SK-N-SH treated with all-trans-retinoic acid at 6 μM for 48 hours (cell line): ENCODE measurements at regions not wholly inside any gene's neighbourhood (a gene's known extent, or its start where the extent isn't known, plus 50 kb on each side); places are given as distances from the start of the nearest gene placed in this dataset.
"Not testable (repeated sequence)": the region's sequence is repeated elsewhere in the genome, so short reads cannot be mapped to it uniquely, and the experiment has no call there.

Source experiments
- ATAC-seq: fragments of 200-7000 bp; cut with Tn5 transposase; 3 replicates; pipeline ENCODE4 v1.9.1; 2020; ENCODE audit warnings: mild to moderate bottlenecking, moderate library complexity
- ARNTL ChIP-seq: fragments of 450-650 bp; formaldehyde crosslinking; IDR thresholded peaks from 2 replicates; pipeline ENCODE4 v1.5.0; 2020; ENCODE audit warnings: low read depth, mild to moderate bottlenecking, moderate library complexity, borderline replicate concordance
- BACH2 ChIP-seq: fragments of 250-450 bp; sonication (Bioruptor Pico); IDR thresholded peaks from 2 replicates; pipeline ENCODE4 v1.9.0; 2021; ENCODE audit warnings: mild to moderate bottlenecking, borderline replicate concordance
- CREB5 ChIP-seq: fragments of 250-450 bp; sonication (Bioruptor Pico); IDR thresholded peaks from 2 replicates; pipeline ENCODE4 v1.5.1; 2020; ENCODE audit warnings: low read depth, mild to moderate bottlenecking, moderate library complexity
- CSDC2 ChIP-seq: fragments of 250-450 bp; sonication (Bioruptor Pico); IDR thresholded peaks from 2 replicates; pipeline ENCODE4 v1.5.0; 2020; ENCODE audit warnings: mild to moderate bottlenecking, moderate library complexity
- CSRNP3 ChIP-seq: fragments of 250-450 bp; sonication (Bioruptor Pico); IDR thresholded peaks from 2 replicates; pipeline ENCODE4 v1.5.1; 2021; ENCODE audit warnings: mild to moderate bottlenecking, moderate library complexity
- ESRRG ChIP-seq: fragments of 250-450 bp; sonication (Bioruptor Pico); IDR thresholded peaks from 2 replicates; pipeline ENCODE4 v1.6.1; 2021; ENCODE audit warnings: mild to moderate bottlenecking
- GLIS3 ChIP-seq: fragments of 250-450 bp; sonication (Bioruptor Pico); IDR thresholded peaks from 2 replicates; pipeline ENCODE4 v1.5.0; 2020; ENCODE audit warnings: mild to moderate bottlenecking, moderate library complexity
- ISL1 ChIP-seq: fragments of 250-450 bp; sonication (Bioruptor Pico); IDR thresholded peaks from 2 replicates; pipeline ENCODE4 v2.1.2; 2022; ENCODE audit warnings: mild to moderate bottlenecking, moderate library complexity
- OSR1 ChIP-seq: fragments of 250-450 bp; sonication (Bioruptor Pico); IDR thresholded peaks from 2 replicates; pipeline ENCODE4 v1.8.0; 2022; ENCODE audit warnings: moderate library complexity, mild to moderate bottlenecking, inconsistent platforms
- PATZ1 ChIP-seq: fragments of 250-450 bp; sonication (Bioruptor Pico); IDR thresholded peaks from 2 replicates; pipeline ENCODE4 v1.8.0; 2020; ENCODE audit warnings: mild to moderate bottlenecking, moderate library complexity, borderline replicate concordance
- PPARA ChIP-seq: fragments of 250-450 bp; sonication (Bioruptor Pico); IDR thresholded peaks from 2 replicates; pipeline ENCODE4 v1.5.0; 2020; ENCODE audit warnings: mild to moderate bottlenecking, borderline replicate concordance
- RARB ChIP-seq: fragments of 250-450 bp; sonication (Bioruptor Pico); IDR thresholded peaks from 2 replicates; pipeline ENCODE4 v1.8.0; 2021; ENCODE audit warnings: mild to moderate bottlenecking, moderate library complexity
- SNAI2 ChIP-seq: fragments of 250-450 bp; sonication (Bioruptor Pico); IDR thresholded peaks from 2 replicates; pipeline ENCODE4 v1.5.0; 2020; ENCODE audit warnings: mild to moderate bottlenecking, moderate library complexity
- TCF4 ChIP-seq: fragments of 250-450 bp; sonication (Bioruptor Pico); IDR thresholded peaks from 2 replicates; pipeline ENCODE4 v1.8.0; 2021; ENCODE audit warnings: mild to moderate bottlenecking, moderate library complexity, borderline replicate concordance
- TSHZ2 ChIP-seq: fragments of 250-450 bp; sonication (Bioruptor Pico); IDR thresholded peaks from 2 replicates; pipeline ENCODE4 v1.5.0; 2020; ENCODE audit warnings: mild to moderate bottlenecking, moderate library complexity
- ZC3H10 ChIP-seq: fragments of 250-450 bp; sonication (Bioruptor Pico); IDR thresholded peaks from 2 replicates; pipeline ENCODE4 v1.5.1; 2021; ENCODE audit warnings: mild to moderate bottlenecking, moderate library complexity
- ZFP3 ChIP-seq: fragments of 250-450 bp; sonication (Bioruptor Pico); IDR thresholded peaks from 2 replicates; pipeline ENCODE4 v1.5.0; 2020; ENCODE audit warnings: mild to moderate bottlenecking, moderate library complexity
- ZFP30 ChIP-seq: fragments of 450-650 bp; formaldehyde crosslinking; IDR thresholded peaks from 2 replicates; pipeline ENCODE4 v1.5.0; 2022; ENCODE audit warnings: mild to moderate bottlenecking, moderate library complexity
- ZNF70 ChIP-seq: fragments of 450-650 bp; formaldehyde crosslinking; IDR thresholded peaks from 2 replicates; pipeline ENCODE4 v1.5.0; 2020; ENCODE audit warnings: mild to moderate bottlenecking, moderate library complexity
- ZNF8 ChIP-seq: fragments of 450-650 bp; formaldehyde crosslinking; IDR thresholded peaks from 2 replicates; pipeline ENCODE4 v1.5.0; 2020; ENCODE audit warnings: mild to moderate bottlenecking, moderate library complexity

GRCh38 chr6:81950877-81951276 is 198.4 kb upstream of the TENT5A start:
- no peak for TF ChIP-seq OSR1
- TF ChIP-seq, all 23 proteins: peak for 0
- ATAC-seq = peak; percentile 94

- TF ChIP-seq ZC3H10 (CRISPR knock-in tag) (no peak), RARB (no peak)
- ATAC-seq = no peak
These were observed 196.4 kb upstream of the TENT5A start for GRCh38 chr6:81948861-81949260.

- ATAC-seq = not testable (repeated sequence)
These were observed 195.7 kb upstream of the TENT5A start for GRCh38 chr6:81948196-81948595.

- TF ChIP-seq PPARA (CRISPR knock-in tag) (no peak), ZC3H10 (CRISPR knock-in tag) (no peak), CREB5 (CRISPR knock-in tag) (no peak), ZNF70 (no peak), OSR1 (no peak), ARNTL (CRISPR knock-in tag) (no peak)
- ATAC-seq = no peak
These were observed 192.2 kb upstream of the TENT5A start for GRCh38 chr6:81944661-81945060.

- ATAC-seq = not testable (repeated sequence)
These were observed 190.4 kb upstream of the TENT5A start for GRCh38 chr6:81942842-81943241.

GRCh38 chr6:81942067-81942370 is 189.5 kb upstream of the TENT5A start:
- ATAC-seq = no peak
- no peak for TF ChIP-seq TCF4
- no peak for TF ChIP-seq PPARA (CRISPR knock-in tag)
- no peak for TF ChIP-seq ZFP30
- TF ChIP-seq GLIS3 (CRISPR knock-in tag) = no peak

- TF ChIP-seq ISL1 (peak; percentile 14; the same call in 1 of the 2 replicates), ARNTL (CRISPR knock-in tag) (no peak)
- ATAC-seq = no peak
These were observed 188.0 kb upstream of the TENT5A start for GRCh38 chr6:81940451-81940985.

GRCh38 chr6:81939766-81940165 is 187.3 kb upstream of the TENT5A start:
- ATAC-seq = no peak; the same call in 2 of the 3 replicates
- no peak for TF ChIP-seq SNAI2 (CRISPR knock-in tag)
- no peak for TF ChIP-seq RARB
- no peak for TF ChIP-seq ZNF70
- TF ChIP-seq ESRRG (CRISPR knock-in tag) = no peak
- no peak for TF ChIP-seq ZFP3 (CRISPR knock-in tag)
- TF ChIP-seq CSRNP3 (CRISPR knock-in tag) = no peak
- no peak for TF ChIP-seq GLIS3 (CRISPR knock-in tag)
- TF ChIP-seq, all 23 proteins: peak for 0

GRCh38 chr6:81938991-81939732 is 186.7 kb upstream of the TENT5A start:
- peak; percentile 62 for ATAC-seq
- TF ChIP-seq CREB5 (CRISPR knock-in tag) = no peak
- no peak for TF ChIP-seq TSHZ2 (CRISPR knock-in tag)
- no peak for TF ChIP-seq PATZ1 (CRISPR knock-in tag)
- TF ChIP-seq ISL1 = no peak
- TF ChIP-seq ZNF8 (CRISPR knock-in tag) = no peak
- TF ChIP-seq BACH2 (CRISPR knock-in tag) = no peak
- no peak for TF ChIP-seq CSDC2 (CRISPR knock-in tag)
- no peak for TF ChIP-seq ZFP30
- no peak for TF ChIP-seq OSR1
- no peak for TF ChIP-seq ARNTL (CRISPR knock-in tag)
- TF ChIP-seq GLIS3 (CRISPR knock-in tag) = no peak
